Vagina (tissue), 2 donors: ENCODE measurements at regions not wholly inside any gene's neighbourhood (a gene's known extent, or its start where the extent isn't known, plus 50 kb on each side); places are given as distances from the start of the nearest gene placed in this dataset.

Experiments
- POLR2A ChIP-seq, 2 donors: fragments of 450-650 bp; IDR thresholded peaks; one replicate each; pipeline ENCODE4 v1.6.1; 2017; ENCODE audit warnings: antibody characterized with exemption in 2 of 2, mild to moderate bottlenecking in 2 of 2, moderate library complexity in 2 of 2
- POLR2AphosphoS5 ChIP-seq, 2 donors: sonication (generic); formaldehyde crosslinking; IDR thresholded peaks; one replicate each; pipeline ENCODE4 v1.9.0; 2017; ENCODE audit warnings: antibody characterized with exemption in 2 of 2, mild to moderate bottlenecking in 2 of 2, low read depth in 1 of 2; ENCODE audit not compliant: insufficient read depth in 1 of 2
- TF ChIP-seq, protein P1 (sequence below), 3 experiments: fragments of 450-650 bp in 2 of 3; fragments of 200-600 bp in 1 of 3; sonication (generic) in 1 of 3; IDR thresholded peaks; one replicate each; pipeline ENCODE4 v1.5.1; 2017 to 2019; ENCODE audit warnings: antibody characterized with exemption in 3 of 3, mild to moderate bottlenecking in 2 of 3, moderate library complexity in 2 of 3

- TF ChIP-seq, protein P1, sequence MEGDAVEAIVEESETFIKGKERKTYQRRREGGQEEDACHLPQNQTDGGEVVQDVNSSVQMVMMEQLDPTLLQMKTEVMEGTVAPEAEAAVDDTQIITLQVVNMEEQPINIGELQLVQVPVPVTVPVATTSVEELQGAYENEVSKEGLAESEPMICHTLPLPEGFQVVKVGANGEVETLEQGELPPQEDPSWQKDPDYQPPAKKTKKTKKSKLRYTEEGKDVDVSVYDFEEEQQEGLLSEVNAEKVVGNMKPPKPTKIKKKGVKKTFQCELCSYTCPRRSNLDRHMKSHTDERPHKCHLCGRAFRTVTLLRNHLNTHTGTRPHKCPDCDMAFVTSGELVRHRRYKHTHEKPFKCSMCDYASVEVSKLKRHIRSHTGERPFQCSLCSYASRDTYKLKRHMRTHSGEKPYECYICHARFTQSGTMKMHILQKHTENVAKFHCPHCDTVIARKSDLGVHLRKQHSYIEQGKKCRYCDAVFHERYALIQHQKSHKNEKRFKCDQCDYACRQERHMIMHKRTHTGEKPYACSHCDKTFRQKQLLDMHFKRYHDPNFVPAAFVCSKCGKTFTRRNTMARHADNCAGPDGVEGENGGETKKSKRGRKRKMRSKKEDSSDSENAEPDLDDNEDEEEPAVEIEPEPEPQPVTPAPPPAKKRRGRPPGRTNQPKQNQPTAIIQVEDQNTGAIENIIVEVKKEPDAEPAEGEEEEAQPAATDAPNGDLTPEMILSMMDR (IDR thresholded peaks at IDR 0.05), result no peak
- no peak for TF ChIP-seq POLR2AphosphoS5 (IDR thresholded peaks at IDR 0.05; ENCODE audit: insufficient read depth in 1 of 2, low read depth in 1 of 2)
- no peak for TF ChIP-seq POLR2A (IDR thresholded peaks at IDR 0.05)
Observed at GRCh38 chr4:110853242-110853641, 230.4 kb upstream of the PITX2 start.
